ENCODE measurements at regions not wholly inside any gene's neighbourhood (a gene's known extent, or its start where the extent isn't known, plus 50 kb on each side); places are given as distances from the start of the nearest gene placed in this dataset.

- TF ChIP-seq CTCF (tag by site-specific recombination; IDR thresholded peaks at IDR 0.05): no peak
- TF ChIP-seq ZBTB21 (tag by site-specific recombination; IDR thresholded peaks at IDR 0.05): no peak
- TF ChIP-seq ZNF501 (tag by site-specific recombination; IDR thresholded peaks at IDR 0.05): no peak
- TF ChIP-seq ELK4 (IDR thresholded peaks at IDR 0.05; ENCODE audit: borderline replicate concordance, low read depth, low read length): no peak
- no peak for TF ChIP-seq GLI2 (tag by site-specific recombination; IDR thresholded peaks at IDR 0.05; ENCODE audit: borderline replicate concordance, low read depth)
- TF ChIP-seq ZNF19 (tag by site-specific recombination; IDR thresholded peaks at IDR 0.05; ENCODE audit: low read depth): no peak
- no peak for TF ChIP-seq KLF1 (tag by site-specific recombination; IDR thresholded peaks at IDR 0.05)
- no peak for TF ChIP-seq ZNF324 (tag by site-specific recombination; IDR thresholded peaks at IDR 0.05)
- TF ChIP-seq ZNF16 (tag by site-specific recombination; IDR thresholded peaks at IDR 0.05; ENCODE audit: low read depth): no peak
These were observed 577.3 kb downstream of the SATB2 start for GRCh38 chr2:198880421-198880820.
